Ovary (tissue), 3 donors: ENCODE measurements at regions not wholly inside any gene's neighbourhood (a gene's known extent, or its start where the extent isn't known, plus 50 kb on each side); places are given as distances from the start of the nearest gene placed in this dataset.

Source experiments
- POLR2A ChIP-seq: fragments of 450-650 bp; IDR thresholded peaks from one replicate; pipeline ENCODE4 v1.6.1; 2017; ENCODE audit warnings: antibody characterized with exemption, mild to moderate bottlenecking, moderate library complexity
- TF ChIP-seq, protein P1 (sequence below), 3 donors: fragments of 450-650 bp in 2 of 3; fragments of 200-600 bp in 1 of 3; IDR thresholded peaks; one replicate each; pipeline versions ENCODE4 v1.5.1 to v1.8.0; 2016 to 2022; ENCODE audit warnings: antibody characterized with exemption in 3 of 3, mild to moderate bottlenecking in 1 of 3
- donor health status: DM: no; HTN: no; CAD: no.

DNA sequence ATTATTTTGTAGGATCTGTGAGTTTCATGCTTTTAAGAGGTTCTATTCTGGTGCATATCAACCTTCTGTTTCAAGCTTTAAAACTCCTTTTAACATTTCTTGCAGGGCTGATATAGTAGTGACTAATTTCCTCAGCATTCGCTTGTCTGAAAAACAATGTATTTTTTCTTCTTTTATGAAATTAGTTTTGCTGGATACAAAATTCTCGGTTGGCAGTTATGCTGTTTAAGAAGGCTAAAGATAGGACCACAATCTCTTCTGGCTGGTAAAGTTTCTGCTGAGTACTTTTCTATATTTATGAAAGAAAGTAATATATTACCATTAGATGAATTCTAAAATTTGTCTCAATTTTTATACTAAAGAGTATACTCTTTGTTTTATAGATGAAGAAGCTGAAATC lies 487.8 kb upstream of the SPRY2 start:
- TF ChIP-seq, protein P1, sequence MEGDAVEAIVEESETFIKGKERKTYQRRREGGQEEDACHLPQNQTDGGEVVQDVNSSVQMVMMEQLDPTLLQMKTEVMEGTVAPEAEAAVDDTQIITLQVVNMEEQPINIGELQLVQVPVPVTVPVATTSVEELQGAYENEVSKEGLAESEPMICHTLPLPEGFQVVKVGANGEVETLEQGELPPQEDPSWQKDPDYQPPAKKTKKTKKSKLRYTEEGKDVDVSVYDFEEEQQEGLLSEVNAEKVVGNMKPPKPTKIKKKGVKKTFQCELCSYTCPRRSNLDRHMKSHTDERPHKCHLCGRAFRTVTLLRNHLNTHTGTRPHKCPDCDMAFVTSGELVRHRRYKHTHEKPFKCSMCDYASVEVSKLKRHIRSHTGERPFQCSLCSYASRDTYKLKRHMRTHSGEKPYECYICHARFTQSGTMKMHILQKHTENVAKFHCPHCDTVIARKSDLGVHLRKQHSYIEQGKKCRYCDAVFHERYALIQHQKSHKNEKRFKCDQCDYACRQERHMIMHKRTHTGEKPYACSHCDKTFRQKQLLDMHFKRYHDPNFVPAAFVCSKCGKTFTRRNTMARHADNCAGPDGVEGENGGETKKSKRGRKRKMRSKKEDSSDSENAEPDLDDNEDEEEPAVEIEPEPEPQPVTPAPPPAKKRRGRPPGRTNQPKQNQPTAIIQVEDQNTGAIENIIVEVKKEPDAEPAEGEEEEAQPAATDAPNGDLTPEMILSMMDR (IDR thresholded peaks at IDR 0.05), result no peak
- TF ChIP-seq POLR2A, result no peak
